Endothelial cell of umbilical vein (primary cell): ENCODE measurements at regions not wholly inside any gene's neighbourhood (a gene's known extent, or its start where the extent isn't known, plus 50 kb on each side); places are given as distances from the start of the nearest gene placed in this dataset.

ENCODE experiments used
- BruUV-seq: library from RNA; stranded (reverse); fragments of 400-500 nt; replicated peaks from 2 replicates; lab custom pipeline; 2021; lab: Mats Ljungman, UMichigan
- CTCF ChIA-PET: fragments of 300-600, 350-600 bp; sonication (Branson Sonifier 250); formaldehyde crosslinking; loops from one replicate; lab custom pipeline; 2021; ENCODE audit warnings: antibody characterized with exemption, inconsistent platforms; lab: Charles Lee
- POLR2A ChIA-PET: fragments of 300-600, 350-600 bp; sonication (Branson Sonifier 250); formaldehyde crosslinking; loops from one replicate; lab custom pipeline; 2021; ENCODE audit warnings: antibody characterized with exemption, inconsistent platforms; lab: Charles Lee
- DNase-seq: peaks from one replicate; pipeline ENCODE4 v3.0.0-alpha.2; 2011; ENCODE audit warnings: low read depth, low spot score
- FAIRE-seq: peaks from 2 replicates; lab custom pipeline; 2011; peaks lifted over from hg19 to GRCh38; lab: Jason Lieb, UNC
- H2AFZ ChIP-seq: 2 replicates; pipeline ENCODE4 v1.6.0; 2012; ENCODE audit warnings: low read depth, low read length, control low read depth, inconsistent platforms
- H3K27ac ChIP-seq: 2 replicates; pipeline ENCODE4 v1.5.1; 2011; ENCODE audit warnings: low read depth, mild to moderate bottlenecking, control low read depth, low read length, moderate library complexity; ENCODE audit not compliant: insufficient read depth
- H3K27me3 ChIP-seq, 2 experiments: 2 replicates each; pipeline versions ENCODE4 v1.6.0 to v1.6.1; 2011; ENCODE audit warnings: low read length in 2 of 2, mixed read lengths in 1 of 2; ENCODE audit not compliant: control insufficient read depth in 2 of 2, insufficient read depth in 2 of 2
- H3K36me3 ChIP-seq, 2 experiments: 2 replicates in 1 of 2; 3 replicates in 1 of 2; pipeline ENCODE4 v1.5.1; 2011; ENCODE audit warnings: low read length in 2 of 2, mild to moderate bottlenecking in 1 of 2, moderate library complexity in 1 of 2; ENCODE audit not compliant: control insufficient read depth in 2 of 2, insufficient read depth in 2 of 2; ENCODE audit errors: extremely low read depth in 1 of 2
- H3K4me1 ChIP-seq: 3 replicates; pipeline ENCODE4 v1.5.1; 2011; ENCODE audit warnings: mild to moderate bottlenecking, low read length; ENCODE audit not compliant: control insufficient read depth, insufficient read depth; ENCODE audit errors: extremely low read depth
- H3K4me2 ChIP-seq: 2 replicates; pipeline ENCODE4 v1.6.1; 2011; ENCODE audit warnings: low read length, control low read depth, mixed read lengths; ENCODE audit not compliant: insufficient read depth
- H3K4me3 ChIP-seq, 3 experiments: fragments of 200-600 bp in 1 of 3; sonication (generic), shearing (Covaris generic) in 1 of 3; replicated peaks in 1 of 3; 2 replicates each; pipeline ENCODE4 v1.5.1; 2011 to 2016; ENCODE audit warnings: control low read depth in 3 of 3, low read length in 3 of 3, mild to moderate bottlenecking in 2 of 3, inconsistent platforms in 1 of 3, low read depth in 1 of 3, moderate library complexity in 1 of 3; ENCODE audit not compliant: insufficient read depth in 1 of 3
- H3K79me2 ChIP-seq: 2 replicates; pipeline ENCODE4 v1.6.0; 2012; ENCODE audit warnings: low read length, inconsistent platforms; ENCODE audit not compliant: control insufficient read depth, insufficient read depth
- H3K9ac ChIP-seq: replicated peaks from 2 replicates; pipeline ENCODE3; 2011; ENCODE audit warnings: low read length, control low read depth; ENCODE audit not compliant: insufficient read depth; ENCODE audit errors: extremely low read depth
- H3K9me1 ChIP-seq: replicated peaks from 3 replicates; pipeline ENCODE4 v1.6.0; 2011; ENCODE audit warnings: mild to moderate bottlenecking, low read length; ENCODE audit not compliant: control insufficient read depth, insufficient read depth; ENCODE audit errors: extremely low read depth
- H3K9me3 ChIP-seq: replicated peaks from 2 replicates; pipeline ENCODE4 v1.5.1; 2012; ENCODE audit warnings: low read length, inconsistent platforms; ENCODE audit not compliant: control insufficient read depth, insufficient read depth
- H4K20me1 ChIP-seq: replicated peaks from 2 replicates; pipeline ENCODE3; 2011; ENCODE audit warnings: mild to moderate bottlenecking, low read length; ENCODE audit not compliant: control insufficient read depth, insufficient read depth; ENCODE audit errors: extremely low read depth
- EZH2 ChIP-seq: IDR thresholded peaks from 2 replicates; pipeline ENCODE4 v1.6.1; 2012; ENCODE audit warnings: borderline replicate concordance, low read depth, mild to moderate bottlenecking, moderate library complexity, low read length, inconsistent platforms; ENCODE audit not compliant: severe bottlenecking
- FOS ChIP-seq: IDR thresholded peaks from 2 replicates; pipeline ENCODE4 v1.6.1; 2011; ENCODE audit warnings: mild to moderate bottlenecking, low read length, moderate library complexity, borderline replicate concordance; ENCODE audit not compliant: insufficient read depth
- GATA2 ChIP-seq: IDR thresholded peaks from 2 replicates; pipeline ENCODE4 v1.7.0; 2011; ENCODE audit warnings: low read depth, mild to moderate bottlenecking, moderate library complexity, mixed read lengths, low read length; ENCODE audit not compliant: insufficient read length, insufficient read depth
- JUN ChIP-seq: IDR thresholded peaks from 2 replicates; pipeline ENCODE4 v1.6.1; 2011; ENCODE audit warnings: borderline replicate concordance, low read depth; ENCODE audit not compliant: insufficient read length, insufficient read depth
- MAX ChIP-seq: IDR thresholded peaks from 2 replicates; pipeline ENCODE4 v1.6.1; 2011; ENCODE audit not compliant: insufficient read depth, insufficient read length
- MYC ChIP-seq: IDR thresholded peaks from one replicate; pipeline ENCODE4 v1.6.1; 2011; ENCODE audit warnings: mild to moderate bottlenecking, low read depth, low read length
- POLR2A ChIP-seq: IDR thresholded peaks from 2 replicates; pipeline ENCODE4 v1.6.1; 2012; ENCODE audit warnings: low read depth, mild to moderate bottlenecking, control low read depth, low read length
- POLR2AphosphoS5 ChIP-seq: IDR thresholded peaks from 2 replicates; pipeline ENCODE4 v1.6.1; 2012; ENCODE audit warnings: low read depth, mild to moderate bottlenecking, control low read depth, low read length, moderate library complexity; ENCODE audit not compliant: insufficient read depth
- dilution Hi-C: fragments of 300-500 bp; cut with MboI; formaldehyde crosslinking; loops from one replicate; pipeline ENCODE4 v1.15.0; 2019; ENCODE audit warnings: low sequenced_read_pairs; ENCODE audit not compliant: extremely low pct_ligation_motif_present
- intact Hi-C: fragments of 100-400 bp; cut with micrococcal nuclease; formaldehyde crosslinking; loops from one replicate; pipeline ENCODE4 v1.10.0; 2022
- TF ChIP-seq, protein P1 (sequence below), 2 donors: IDR thresholded peaks; 1 replicate in 1 of 2; 2 replicates in 1 of 2; pipeline ENCODE4 v1.5.1; 2011; ENCODE audit warnings: low read length in 2 of 2, mild to moderate bottlenecking in 2 of 2, moderate library complexity in 2 of 2, control low read depth in 1 of 2, inconsistent platforms in 1 of 2, low read depth in 1 of 2; ENCODE audit not compliant: insufficient read depth in 1 of 2; ENCODE audit errors: extremely low read depth in 1 of 2

DNA sequence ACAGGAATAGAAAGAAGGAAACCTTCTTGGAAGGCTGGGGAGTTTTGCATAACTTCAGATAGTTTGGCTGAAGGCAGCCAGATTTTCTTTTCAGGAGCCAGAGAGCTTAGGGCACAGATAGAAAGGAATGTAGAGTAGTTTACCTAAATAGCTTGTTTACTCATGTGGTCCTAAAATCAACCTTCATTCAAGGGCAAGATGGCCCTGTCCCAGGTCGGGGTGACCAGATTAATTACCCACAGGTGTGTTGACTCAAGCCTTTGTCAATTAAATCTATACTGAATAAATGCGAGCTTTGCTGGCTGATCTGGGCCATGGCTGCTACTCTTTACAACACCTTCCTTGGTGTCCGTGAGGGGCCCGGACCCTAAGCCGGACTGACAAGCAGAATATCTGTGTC, 792.0 kb upstream of the MAN1A1 start:
- DNase-seq, result no peak
- TF ChIP-seq JUN (no peak), GATA2 (no peak), FOS (no peak), EZH2 (no peak), POLR2A (no peak), MAX (no peak), MYC (no peak), POLR2AphosphoS5 (no peak)
- TF ChIP-seq, protein P1, sequence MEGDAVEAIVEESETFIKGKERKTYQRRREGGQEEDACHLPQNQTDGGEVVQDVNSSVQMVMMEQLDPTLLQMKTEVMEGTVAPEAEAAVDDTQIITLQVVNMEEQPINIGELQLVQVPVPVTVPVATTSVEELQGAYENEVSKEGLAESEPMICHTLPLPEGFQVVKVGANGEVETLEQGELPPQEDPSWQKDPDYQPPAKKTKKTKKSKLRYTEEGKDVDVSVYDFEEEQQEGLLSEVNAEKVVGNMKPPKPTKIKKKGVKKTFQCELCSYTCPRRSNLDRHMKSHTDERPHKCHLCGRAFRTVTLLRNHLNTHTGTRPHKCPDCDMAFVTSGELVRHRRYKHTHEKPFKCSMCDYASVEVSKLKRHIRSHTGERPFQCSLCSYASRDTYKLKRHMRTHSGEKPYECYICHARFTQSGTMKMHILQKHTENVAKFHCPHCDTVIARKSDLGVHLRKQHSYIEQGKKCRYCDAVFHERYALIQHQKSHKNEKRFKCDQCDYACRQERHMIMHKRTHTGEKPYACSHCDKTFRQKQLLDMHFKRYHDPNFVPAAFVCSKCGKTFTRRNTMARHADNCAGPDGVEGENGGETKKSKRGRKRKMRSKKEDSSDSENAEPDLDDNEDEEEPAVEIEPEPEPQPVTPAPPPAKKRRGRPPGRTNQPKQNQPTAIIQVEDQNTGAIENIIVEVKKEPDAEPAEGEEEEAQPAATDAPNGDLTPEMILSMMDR (IDR thresholded peaks at IDR 0.05; ENCODE audit: extremely low read depth in 1 of 2, insufficient read depth in 1 of 2, low read depth in 1 of 2, low read length in 2 of 2), result no peak
- CTCF ChIA-PET, result no interaction called here

More for the DNA sequence above, 792.0 kb upstream of the MAN1A1 start:
- H3K9me1 ChIP-seq, result no peaks in the 10 kb centered on the region
- H3K27ac ChIP-seq, result no peak overlapping the region
- H3K36me3 ChIP-seq, result no peaks in the 10 kb centered on the region
- H3K9me3 ChIP-seq, result no peaks in the 10 kb centered on the region
- no peaks in the 10 kb centered on the region for H3K27me3 ChIP-seq
- no peaks in the 10 kb centered on the region for H3K79me2 ChIP-seq
- H3K4me3 ChIP-seq, result no peak overlapping the region
- H3K4me2 ChIP-seq, result no peak overlapping the region
- no peaks in the 10 kb centered on the region for H4K20me1 ChIP-seq
- intact Hi-C loops, result no loop called here
- H2AFZ ChIP-seq, result no peak overlapping the region
- BruUV-seq, result no TSS peak
- no peak for FAIRE-seq
- dilution Hi-C loops, result no loop called here
- H3K9ac ChIP-seq, result no peak overlapping the region
- H3K4me1 ChIP-seq, result no peaks in the 10 kb centered on the region
- POLR2A ChIA-PET, result no interaction called here
